OCI-LY3 (cell line): ENCODE measurements at regions not wholly inside any gene's neighbourhood (a gene's known extent, or its start where the extent isn't known, plus 50 kb on each side); places are given as distances from the start of the nearest gene placed in this dataset.

ENCODE experiments used
- EZH2phosphoT487 ChIP-seq: fragments of 200-600 bp; shearing (Covaris generic); IDR thresholded peaks from 2 replicates; pipeline ENCODE4 v1.6.1; 2018; ENCODE audit warnings: antibody characterized with exemption, mixed run types, low read depth
- TF ChIP-seq, protein P1 (sequence below): fragments of 200-600, 300-600 bp; sonication (generic); IDR thresholded peaks from 2 replicates; pipeline ENCODE4 v1.5.1; 2014; ENCODE audit warnings: antibody characterized with exemption, low read length, low read depth

DNA sequence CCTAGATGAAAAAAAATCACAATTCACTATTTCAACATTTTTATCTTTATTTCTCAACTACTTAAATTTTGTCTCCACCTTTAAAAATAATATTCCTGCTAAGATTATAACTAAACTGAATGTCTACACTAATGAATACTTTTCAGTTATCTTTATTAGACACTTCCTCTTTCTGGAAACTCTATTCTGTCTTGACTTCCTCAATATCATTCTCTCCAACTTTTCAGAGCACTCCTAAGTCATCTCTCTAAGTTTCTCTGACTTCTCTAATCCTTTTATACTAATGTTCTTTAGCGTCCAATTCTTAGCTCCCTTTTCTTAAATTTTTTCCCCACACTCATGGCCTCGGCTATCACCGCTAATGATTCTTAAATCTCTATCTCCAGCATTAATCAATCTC is 374.2 kb downstream of the FBXO8 start:
- TF ChIP-seq, protein P1, sequence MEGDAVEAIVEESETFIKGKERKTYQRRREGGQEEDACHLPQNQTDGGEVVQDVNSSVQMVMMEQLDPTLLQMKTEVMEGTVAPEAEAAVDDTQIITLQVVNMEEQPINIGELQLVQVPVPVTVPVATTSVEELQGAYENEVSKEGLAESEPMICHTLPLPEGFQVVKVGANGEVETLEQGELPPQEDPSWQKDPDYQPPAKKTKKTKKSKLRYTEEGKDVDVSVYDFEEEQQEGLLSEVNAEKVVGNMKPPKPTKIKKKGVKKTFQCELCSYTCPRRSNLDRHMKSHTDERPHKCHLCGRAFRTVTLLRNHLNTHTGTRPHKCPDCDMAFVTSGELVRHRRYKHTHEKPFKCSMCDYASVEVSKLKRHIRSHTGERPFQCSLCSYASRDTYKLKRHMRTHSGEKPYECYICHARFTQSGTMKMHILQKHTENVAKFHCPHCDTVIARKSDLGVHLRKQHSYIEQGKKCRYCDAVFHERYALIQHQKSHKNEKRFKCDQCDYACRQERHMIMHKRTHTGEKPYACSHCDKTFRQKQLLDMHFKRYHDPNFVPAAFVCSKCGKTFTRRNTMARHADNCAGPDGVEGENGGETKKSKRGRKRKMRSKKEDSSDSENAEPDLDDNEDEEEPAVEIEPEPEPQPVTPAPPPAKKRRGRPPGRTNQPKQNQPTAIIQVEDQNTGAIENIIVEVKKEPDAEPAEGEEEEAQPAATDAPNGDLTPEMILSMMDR, result no peak
- TF ChIP-seq EZH2phosphoT487, result no peak
